ENCODE measurements at regions not wholly inside any gene's neighbourhood (a gene's known extent, or its start where the extent isn't known, plus 50 kb on each side); places are given as distances from the start of the nearest gene placed in this dataset.
"Not testable (repeated sequence)": the region's sequence is repeated elsewhere in the genome, so short reads cannot be mapped to it uniquely, and the experiment has no call there.

GRCh38 chr12:92400006-92400405, 254.4 kb upstream of the BTG1 start:
- DNase-seq (ENCODE audit: low spot score), result no peak

DNA sequence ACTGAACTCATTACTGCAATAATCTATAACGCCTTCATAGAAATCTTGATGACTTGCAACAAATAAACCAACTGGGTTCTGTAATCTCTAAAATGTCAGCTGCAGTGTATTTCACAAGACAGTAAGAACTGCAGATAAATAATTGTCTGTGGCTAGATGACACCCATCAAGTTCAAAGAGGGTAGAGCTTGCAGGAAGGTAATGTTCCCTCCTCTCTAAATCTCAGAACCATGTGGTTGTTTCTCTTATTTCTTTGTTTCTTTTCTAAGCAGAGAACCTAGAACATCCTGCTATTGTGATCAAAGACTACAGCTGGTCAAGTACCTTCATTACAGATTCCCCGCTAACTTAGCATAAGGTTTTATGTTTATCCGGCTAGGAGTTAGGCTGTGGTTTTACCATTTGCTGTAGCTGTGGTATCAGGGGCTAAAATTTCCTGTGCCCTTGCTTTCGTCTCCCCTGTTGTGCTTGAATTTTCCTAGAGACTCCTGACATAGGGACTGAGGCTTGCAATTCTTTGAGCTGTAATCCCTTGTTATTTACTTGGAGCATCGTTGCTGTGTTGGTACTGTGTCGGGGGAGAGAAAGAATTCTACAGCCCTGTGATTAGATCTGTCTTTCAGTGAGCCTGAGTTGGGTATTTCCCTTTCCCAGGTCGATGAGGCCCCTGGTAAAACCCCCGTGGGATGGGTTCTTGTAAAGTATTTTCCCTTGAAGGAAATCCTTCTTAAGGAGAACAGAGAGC, 253.1 kb upstream of the BTG1 start:
- DNase-seq (ENCODE audit: low spot score), result no peak

- DNase-seq (ENCODE audit: low spot score), result no peak
Measured at GRCh38 chr12:92396647-92397252, 251.1 kb upstream of the BTG1 start.

GRCh38 chr12:92395322-92395721, 249.7 kb upstream of the BTG1 start:
- DNase-seq (ENCODE audit: low spot score), result no peak

GRCh38 chr12:92394895-92395294, 249.2 kb upstream of the BTG1 start:
- no peak for DNase-seq (ENCODE audit: low spot score)

DNA sequence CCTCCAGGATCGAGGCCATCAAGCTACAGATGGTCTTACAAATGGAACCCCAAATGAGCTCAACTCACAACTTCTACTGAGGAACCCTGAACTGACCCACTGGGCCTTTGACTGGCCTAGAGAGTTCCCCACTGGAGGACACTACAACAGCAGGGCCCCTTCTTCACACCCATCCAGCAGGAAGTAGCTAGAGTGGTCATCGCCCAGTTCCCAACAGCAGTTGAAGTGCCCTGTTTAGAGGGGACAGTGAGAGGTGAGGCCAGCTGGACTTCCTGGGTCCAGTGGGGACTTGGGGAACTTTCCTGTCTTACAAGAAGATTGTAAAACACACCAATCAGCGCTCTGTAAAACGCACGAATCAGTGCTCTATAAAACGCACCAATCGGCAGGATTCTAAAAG, 247.9 kb upstream of the BTG1 start:
- DNase-seq (ENCODE audit: low spot score), result no peak

DNA sequence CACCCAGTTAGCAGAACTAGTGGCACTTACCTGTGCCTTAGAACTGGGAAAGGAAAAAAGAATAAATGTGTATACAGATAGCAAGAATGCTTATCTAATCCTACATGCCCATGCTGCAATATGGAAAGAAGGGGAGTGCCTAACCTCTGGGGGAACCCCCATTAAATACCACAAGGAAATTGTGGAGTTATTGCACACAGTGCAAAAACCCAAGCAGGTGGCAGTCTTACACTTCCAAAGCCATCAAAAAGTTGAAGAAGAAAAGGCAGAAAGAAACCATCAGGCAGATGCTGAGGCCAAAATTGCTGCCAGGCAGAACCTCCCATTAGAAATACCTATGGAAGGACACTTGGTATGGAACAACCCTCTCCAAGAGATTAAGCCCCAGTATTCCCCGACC, 246.1 kb upstream of the BTG1 start:
- not testable (repeated sequence) for DNase-seq (ENCODE audit: low spot score)

- no peak for DNase-seq (ENCODE audit: low spot score)
Measured at GRCh38 chr12:92389466-92389865, 243.8 kb upstream of the BTG1 start.

GRCh38 chr12:92385296-92385695, 239.7 kb upstream of the BTG1 start:
- no peak for DNase-seq (ENCODE audit: low spot score)

- DNase-seq (ENCODE audit: low spot score), result no peak
Measured at GRCh38 chr12:92384571-92384970, 238.9 kb upstream of the BTG1 start.

- no peak for DNase-seq (ENCODE audit: low spot score)
Measured at GRCh38 chr12:92382383-92382878, 236.8 kb upstream of the BTG1 start.

DNA sequence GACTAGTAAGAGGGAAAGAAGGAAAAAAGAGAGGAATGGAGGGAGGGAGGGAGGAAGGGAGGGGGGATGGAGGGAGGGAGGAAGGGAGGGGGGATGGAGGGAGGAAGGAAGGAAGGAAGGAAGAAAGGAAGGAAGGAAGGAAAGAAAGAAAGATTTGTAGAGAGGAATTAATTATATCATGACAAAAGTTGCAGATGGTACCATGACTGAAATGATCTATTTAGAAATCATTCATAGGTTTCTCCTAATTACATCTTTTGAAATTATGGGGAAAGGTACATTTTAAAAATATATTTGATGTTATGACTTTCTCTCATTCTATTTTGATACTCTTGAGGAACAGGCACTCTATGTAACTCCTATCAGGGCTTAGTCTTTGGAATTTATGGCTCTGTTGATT, 236.2 kb upstream of the BTG1 start:
- DNase-seq (ENCODE audit: low spot score), result no peak

DNA sequence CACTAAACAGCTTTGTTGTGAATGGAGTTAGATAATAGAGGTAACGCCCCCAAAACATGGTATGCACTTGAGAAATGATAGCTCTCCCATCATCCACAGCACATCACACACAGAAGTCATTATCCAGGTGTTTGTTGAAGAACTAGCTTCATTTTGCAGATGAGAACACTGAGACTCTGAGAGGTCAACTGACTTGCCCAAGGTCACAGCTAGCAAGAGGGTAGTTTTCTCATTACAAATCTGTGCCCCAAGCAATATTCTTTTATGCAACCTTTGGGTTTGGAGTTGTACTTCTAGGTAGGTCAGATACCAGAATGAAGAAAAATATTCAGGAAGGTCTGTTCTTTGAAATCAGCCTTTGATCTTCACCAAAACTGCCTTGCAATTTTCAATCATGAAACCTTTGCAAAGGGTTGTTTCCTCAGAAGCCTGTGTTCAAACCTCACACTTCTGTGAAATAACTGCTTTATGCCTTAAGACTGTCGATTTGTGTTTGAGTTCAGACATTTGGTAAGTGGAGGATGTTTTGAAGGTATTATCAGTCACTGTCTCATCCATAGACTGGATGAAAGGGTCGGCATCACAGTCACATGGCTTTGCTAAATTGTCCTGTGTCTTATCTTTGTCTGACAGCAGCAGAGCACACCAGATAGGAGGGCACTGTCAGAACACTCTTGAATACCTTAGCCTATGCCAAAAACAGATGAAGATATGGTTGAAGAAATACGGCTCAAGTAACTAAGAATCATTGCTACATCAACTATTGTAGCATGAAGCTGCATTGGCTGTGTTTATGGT, 233.2 kb upstream of the BTG1 start:
- no peak for DNase-seq (ENCODE audit: low spot score)

DNA sequence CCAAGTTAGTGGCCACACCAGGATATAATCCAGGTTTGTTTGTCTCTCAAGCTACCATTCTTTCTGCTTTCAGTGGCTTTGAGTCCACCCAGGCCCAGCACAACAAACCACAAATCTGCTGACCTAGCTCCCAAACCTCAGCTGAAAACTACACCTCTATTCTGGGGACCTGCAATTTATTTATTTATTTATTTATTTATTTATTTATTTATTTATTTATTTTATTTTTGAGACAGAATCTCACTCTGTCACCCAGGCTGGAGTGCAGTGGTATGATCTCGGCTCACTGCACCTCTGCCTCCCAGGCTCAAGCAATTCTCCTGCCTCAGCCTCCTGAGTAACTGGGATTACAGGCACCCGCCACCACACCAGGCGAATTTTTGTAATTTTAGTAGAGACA, 229.9 kb upstream of the BTG1 start:
- DNase-seq (ENCODE audit: low spot score), result not testable (repeated sequence)

DNA sequence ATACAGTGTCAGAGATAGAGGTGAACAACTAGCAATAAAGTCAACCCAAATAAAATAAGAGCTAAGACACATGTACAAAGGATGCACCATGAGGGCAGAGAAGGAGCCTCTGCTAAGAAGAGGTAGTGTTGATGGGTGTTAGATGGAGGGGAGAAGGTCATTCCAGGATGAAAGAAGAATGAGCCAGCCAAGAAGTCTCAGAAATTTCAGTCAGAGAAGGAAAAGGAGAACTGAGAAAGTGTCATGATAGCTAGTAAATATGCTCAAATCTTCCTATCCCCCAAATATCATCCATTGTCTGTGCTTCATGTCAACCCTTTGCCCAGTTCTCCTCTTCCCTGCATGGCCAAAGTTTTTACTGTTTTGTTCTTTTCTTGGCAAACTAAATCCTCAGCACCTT, 225.2 kb upstream of the BTG1 start:
- DNase-seq (ENCODE audit: low spot score), result no peak

- no peak for DNase-seq (ENCODE audit: low spot score)
Measured at GRCh38 chr12:92369636-92370035, 224.0 kb upstream of the BTG1 start.

DNA sequence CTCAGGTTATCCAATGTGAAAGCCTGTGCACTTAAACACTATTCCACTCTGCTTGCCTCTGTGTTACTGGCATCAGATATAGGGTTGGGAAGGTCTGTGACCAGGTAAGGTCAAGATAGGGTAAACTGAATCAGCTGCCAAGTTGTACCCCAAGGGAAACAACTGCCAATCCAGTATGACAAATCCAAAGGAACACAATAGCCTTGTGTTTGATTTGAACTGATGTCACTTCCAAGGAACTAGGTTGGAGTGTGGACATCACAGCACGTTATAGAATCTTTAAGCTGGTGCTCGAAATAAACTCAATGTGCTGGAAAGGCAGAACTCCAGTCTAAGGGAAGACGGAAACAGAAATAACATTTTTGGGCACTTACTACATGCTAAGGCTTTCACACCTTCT, 223.4 kb upstream of the BTG1 start:
- DNase-seq (ENCODE audit: low spot score), result no peak

DNA sequence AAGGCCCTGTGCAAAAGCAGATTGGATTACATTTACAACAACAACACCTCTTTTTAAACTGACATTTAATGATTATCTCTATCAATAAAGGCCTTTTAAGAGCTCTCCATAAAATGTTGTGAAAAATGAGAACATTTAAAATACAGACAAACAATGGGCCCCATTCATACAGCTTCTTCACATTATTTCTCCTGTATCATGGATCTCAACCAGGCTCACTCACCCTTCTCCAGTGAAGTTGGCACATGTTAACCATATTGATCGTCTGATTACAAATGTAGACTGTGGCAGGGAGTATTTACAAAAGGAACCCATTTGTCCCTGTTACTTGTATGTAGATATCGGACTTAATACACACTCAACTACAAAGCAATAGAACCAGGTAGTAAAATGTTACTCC, 220.2 kb upstream of the BTG1 start:
- DNase-seq (ENCODE audit: low spot score), result no peak

GRCh38 chr12:92365333-92365732, 219.7 kb upstream of the BTG1 start:
- DNase-seq (ENCODE audit: low spot score), result no peak

GRCh38 chr12:92363295-92364146, 217.9 kb upstream of the BTG1 start:
- DNase-seq (ENCODE audit: low spot score), result peak; percentile 87

GRCh38 chr12:92362785-92363184, 217.1 kb upstream of the BTG1 start:
- DNase-seq (ENCODE audit: low spot score), result peak; percentile 40

DNA sequence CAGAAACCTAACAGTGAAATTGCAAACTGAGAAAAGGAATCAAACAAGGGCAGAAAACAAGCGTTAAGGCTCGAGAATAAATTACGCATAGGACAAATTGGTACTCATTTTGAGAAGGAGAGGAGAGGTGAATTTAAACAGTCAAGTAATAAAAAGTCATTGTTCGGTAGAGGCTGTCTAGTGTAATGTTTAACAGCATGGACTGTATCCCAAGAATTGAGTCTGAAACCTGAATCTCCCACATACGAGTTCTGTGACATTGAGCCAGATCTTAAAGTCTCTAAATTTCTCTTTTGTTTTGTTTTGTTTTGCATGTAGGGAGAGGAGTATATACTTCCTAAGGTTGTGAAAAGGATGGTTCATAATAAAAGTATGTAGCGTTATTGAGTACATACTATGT, 216.5 kb upstream of the BTG1 start:
- DNase-seq (ENCODE audit: low spot score), result no peak
